ENCODE measurements at regions not wholly inside any gene's neighbourhood (a gene's known extent, or its start where the extent isn't known, plus 50 kb on each side); places are given as distances from the start of the nearest gene placed in this dataset.
A peak's percentile ranks its signal among the peaks of the same experiment; 100 is the strongest.

GRCh38 chr17:71375948-71376347, 744.9 kb upstream of the SOX9 start:
- DNase-seq = no peak

- no peak for DNase-seq
These were observed 743.9 kb upstream of the SOX9 start for GRCh38 chr17:71376933-71377332.

- no peak for DNase-seq
These were observed 742.8 kb upstream of the SOX9 start for GRCh38 chr17:71378036-71378435.

- DNase-seq = no peak
These were observed 742.1 kb upstream of the SOX9 start for GRCh38 chr17:71378741-71379140.

- no peak for DNase-seq
These were observed 741.3 kb upstream of the SOX9 start for GRCh38 chr17:71379512-71379911.

GRCh38 chr17:71380535-71380934, 740.3 kb upstream of the SOX9 start:
- DNase-seq = no peak

- DNase-seq = no peak
These were observed 739.9 kb upstream of the SOX9 start for GRCh38 chr17:71380936-71381335.

GRCh38 chr17:71383091-71383490, 737.7 kb upstream of the SOX9 start:
- no peak for DNase-seq

GRCh38 chr17:71387456-71387855, 733.4 kb upstream of the SOX9 start:
- peak; percentile 26 for DNase-seq

- DNase-seq = peak; percentile 87
These were observed 727.9 kb upstream of the SOX9 start for GRCh38 chr17:71392715-71393567.

- no peak for DNase-seq
These were observed 724.9 kb upstream of the SOX9 start for GRCh38 chr17:71395901-71396300.

GRCh38 chr17:71396711-71397110, 724.1 kb upstream of the SOX9 start:
- no peak for DNase-seq

- no peak for DNase-seq
These were observed 722.8 kb upstream of the SOX9 start for GRCh38 chr17:71398025-71398424.

GRCh38 chr17:71398800-71399219, 722.0 kb upstream of the SOX9 start:
- peak; percentile 87 for DNase-seq

GRCh38 chr17:71399221-71399620, 721.6 kb upstream of the SOX9 start:
- DNase-seq = no peak

- no peak for DNase-seq
These were observed 721.2 kb upstream of the SOX9 start for GRCh38 chr17:71399649-71400048.

GRCh38 chr17:71402007-71402406, 718.8 kb upstream of the SOX9 start:
- DNase-seq = no peak

- DNase-seq = no peak
These were observed 718.1 kb upstream of the SOX9 start for GRCh38 chr17:71402661-71403141.

GRCh38 chr17:71405101-71405500, 715.7 kb upstream of the SOX9 start:
- DNase-seq = no peak

- DNase-seq = no peak
These were observed 712.8 kb upstream of the SOX9 start for GRCh38 chr17:71407981-71408380.

- no peak for DNase-seq
These were observed 711.7 kb upstream of the SOX9 start for GRCh38 chr17:71409137-71409536.

- peak; percentile 84 for DNase-seq
These were observed 711.1 kb upstream of the SOX9 start for GRCh38 chr17:71409712-71410111.

GRCh38 chr17:71412803-71413202, 708.0 kb upstream of the SOX9 start:
- DNase-seq = peak; percentile 96

GRCh38 chr17:71413935-71414334, 706.9 kb upstream of the SOX9 start:
- DNase-seq = no peak

GRCh38 chr17:71417142-71417541, 703.7 kb upstream of the SOX9 start:
- no peak for DNase-seq
